Caco-2 (cell line): ENCODE measurements at regions not wholly inside any gene's neighbourhood (a gene's known extent, or its start where the extent isn't known, plus 50 kb on each side); places are given as distances from the start of the nearest gene placed in this dataset.

ENCODE experiments used
- BruUV-seq: library from RNA; stranded (reverse); fragments of 400-500 nt; replicated peaks from 2 replicates; lab custom pipeline; 2021; lab: Mats Ljungman, UMichigan
- CTCF ChIA-PET: fragments of 300-600 bp; sonication (Branson Sonifier 250); formaldehyde crosslinking; loops from one replicate; lab custom pipeline; 2022; ENCODE audit warnings: antibody characterized with exemption; lab: Charles Lee
- POLR2A ChIA-PET: fragments of 300-600 bp; sonication (Branson Sonifier 250); formaldehyde crosslinking; loops from one replicate; lab custom pipeline; 2022; ENCODE audit warnings: antibody characterized with exemption; lab: Charles Lee
- DNase-seq, 2 experiments: peaks; one replicate each; pipeline versions ENCODE4 v3.0.0 to v3.0.0-alpha.2; 2020 to 2022
- H3K27me3 ChIP-seq: replicated peaks from 2 replicates; pipeline ENCODE4 v1.6.0; 2011; ENCODE audit warnings: low read length; ENCODE audit not compliant: control insufficient read depth, insufficient read depth
- H3K36me3 ChIP-seq: 2 replicates; pipeline ENCODE4 v1.5.1; 2011; ENCODE audit warnings: low read length; ENCODE audit not compliant: control insufficient read depth, insufficient read depth
- H3K4me1 ChIP-seq: fragments of 250-450 bp; sonication (Bioruptor Pico); 2 replicates; pipeline ENCODE4 v1.5.1; 2020; ENCODE audit warnings: mild to moderate bottlenecking
- H3K4me3 ChIP-seq: 2 replicates; pipeline ENCODE4 v1.5.1; 2011; ENCODE audit warnings: low read depth, mild to moderate bottlenecking, control low read depth, low read length
- H3K9me3 ChIP-seq: fragments of 250-450 bp; sonication (Bioruptor Pico); 2 replicates; pipeline ENCODE4 v1.5.1; 2020; ENCODE audit warnings: mild to moderate bottlenecking, moderate library complexity
- H3K27ac Mint-ChIP-seq: one replicate; pipeline ENCODE4 v1.8.0; 2022; ENCODE audit warnings: mixed read lengths; ENCODE audit not compliant: unreplicated experiment
- H3K27me3 Mint-ChIP-seq: one replicate; pipeline ENCODE4 v1.8.0; 2022; ENCODE audit warnings: mixed read lengths; ENCODE audit not compliant: insufficient read depth, unreplicated experiment
- H3K36me3 Mint-ChIP-seq: one replicate; pipeline ENCODE4 v1.8.0; 2022; ENCODE audit warnings: mild to moderate bottlenecking, mixed read lengths; ENCODE audit not compliant: insufficient read depth, unreplicated experiment
- H3K4me1 Mint-ChIP-seq: one replicate; pipeline ENCODE4 v1.8.0; 2022; ENCODE audit warnings: low read depth, mixed read lengths; ENCODE audit not compliant: unreplicated experiment
- H3K4me3 Mint-ChIP-seq: one replicate; pipeline ENCODE4 v1.8.0; 2022; ENCODE audit warnings: mild to moderate bottlenecking, moderate library complexity, mixed read lengths; ENCODE audit not compliant: unreplicated experiment
- H3K9me3 Mint-ChIP-seq: one replicate; pipeline ENCODE4 v1.8.0; 2022; ENCODE audit warnings: mixed read lengths; ENCODE audit not compliant: unreplicated experiment
- CTCF ChIP-seq, 2 experiments: fragments of 200-600 bp in 1 of 2; IDR thresholded peaks; 1 replicate in 1 of 2; 2 replicates in 1 of 2; pipeline versions ENCODE4 v1.5.1 to v1.8.0; 2011 to 2022; ENCODE audit warnings: antibody characterized with exemption in 1 of 2, control low read depth in 1 of 2, inconsistent platforms in 1 of 2, low read depth in 1 of 2, low read length in 1 of 2, mild to moderate bottlenecking in 1 of 2, moderate library complexity in 1 of 2; ENCODE audit not compliant: insufficient read depth in 1 of 2, severe bottlenecking in 1 of 2, unreplicated experiment in 1 of 2
- intact Hi-C: fragments of 100-400 bp; cut with micrococcal nuclease; formaldehyde crosslinking; loops from one replicate; pipeline ENCODE4 v1.10.0; 2022; ENCODE audit not compliant: unreplicated experiment

- Mint-ChIP-seq H3K36me3 (no peaks in the 10 kb centered on the region), H3K27ac (no peak overlapping the region), H3K9me3 (no peaks in the 10 kb centered on the region), H3K4me1 (no peaks in the 10 kb centered on the region), H3K4me3 (no peak overlapping the region), H3K27me3 (peaks cover 14% of the 10 kb centered on the region)
- ChIA-PET POLR2A (no interaction called here), CTCF (no interaction called here)
- Histone ChIP-seq H3K9me3 (no peaks in the 10 kb centered on the region), H3K4me3 (no peak overlapping the region), H3K27me3 (no peaks in the 10 kb centered on the region), H3K4me1 (no peaks in the 10 kb centered on the region), H3K36me3 (no peaks in the 10 kb centered on the region)
- TF ChIP-seq CTCF (IDR thresholded peaks at IDR 0.05; ENCODE audit: insufficient read depth in 1 of 2, low read depth in 1 of 2, low read length in 1 of 2, severe bottlenecking in 1 of 2, unreplicated experiment in 1 of 2) = no peak
- BruUV-seq = no TSS peak
- DNase-seq = no peak
- intact Hi-C loops = no loop called here
These were observed 124.7 kb upstream of the TNPO1 start for GRCh38 chr5:72691751-72692150.

- H3K27me3 ChIP-seq = no peaks in the 10 kb centered on the region
- no peaks in the 10 kb centered on the region for H3K36me3 Mint-ChIP-seq
- H3K9me3 Mint-ChIP-seq = no peaks in the 10 kb centered on the region
- H3K27ac Mint-ChIP-seq = no peak overlapping the region
- POLR2A ChIA-PET = no interaction called here
- DNase-seq = no peak
- intact Hi-C loops = no loop called here
- no peak overlapping the region for H3K4me3 Mint-ChIP-seq
- H3K36me3 ChIP-seq = no peaks in the 10 kb centered on the region
- H3K4me3 ChIP-seq = no peak overlapping the region
- H3K4me1 ChIP-seq = no peaks in the 10 kb centered on the region
- CTCF ChIA-PET = no interaction called here
- H3K4me1 Mint-ChIP-seq = no peaks in the 10 kb centered on the region
- H3K27me3 Mint-ChIP-seq = peaks cover 9% of the 10 kb centered on the region
- no peaks in the 10 kb centered on the region for H3K9me3 ChIP-seq
- BruUV-seq = no TSS peak
- no peak for TF ChIP-seq CTCF (IDR thresholded peaks at IDR 0.05; ENCODE audit: insufficient read depth in 1 of 2, low read depth in 1 of 2, low read length in 1 of 2, severe bottlenecking in 1 of 2, unreplicated experiment in 1 of 2)
These were observed 127.5 kb upstream of the TNPO1 start for GRCh38 chr5:72688916-72689315.

- Histone ChIP-seq H3K36me3 (no peaks in the 10 kb centered on the region), H3K27me3 (no peaks in the 10 kb centered on the region), H3K9me3 (0 out of 2 replicates have a peak, but pooled peaks cover 3% of the 10 kb centered on the region), H3K4me3 (no peak overlapping the region), H3K4me1 (no peaks in the 10 kb centered on the region)
- H3K27me3 Mint-ChIP-seq = peaks cover 5% of the 10 kb centered on the region
- no peak overlapping the region for H3K27ac Mint-ChIP-seq
- H3K4me3 Mint-ChIP-seq = no peak overlapping the region
- DNase-seq = no peak
- no peak for TF ChIP-seq CTCF (IDR thresholded peaks at IDR 0.05; ENCODE audit: insufficient read depth in 1 of 2, low read depth in 1 of 2, low read length in 1 of 2, severe bottlenecking in 1 of 2, unreplicated experiment in 1 of 2)
- CTCF ChIA-PET = no interaction called here
- no peaks in the 10 kb centered on the region for H3K36me3 Mint-ChIP-seq
- intact Hi-C loops = no loop called here
- no TSS peak for BruUV-seq
- no peaks in the 10 kb centered on the region for H3K4me1 Mint-ChIP-seq
- peaks cover 9% of the 10 kb centered on the region for H3K9me3 Mint-ChIP-seq
- POLR2A ChIA-PET = no interaction called here
These were observed 129.2 kb upstream of the TNPO1 start for GRCh38 chr5:72687288-72687687.
